Neural progenitor cell (in vitro differentiated cells): ENCODE measurements at regions not wholly inside any gene's neighbourhood (a gene's known extent, or its start where the extent isn't known, plus 50 kb on each side); places are given as distances from the start of the nearest gene placed in this dataset.

ENCODE experiments used
- CTCF ChIP-seq: fragments of 200-600 bp; sonication (generic); IDR thresholded peaks from 2 replicates; pipeline ENCODE4 v1.5.1; 2017; ENCODE audit warnings: antibody characterized with exemption, mild to moderate bottlenecking
- EZH2 ChIP-seq: fragments of 200-600 bp; sonication (generic); IDR thresholded peaks from 2 replicates; pipeline ENCODE4 v1.6.1; 2017; ENCODE audit warnings: antibody characterized with exemption, mild to moderate bottlenecking, moderate library complexity
- EZH2phosphoT487 ChIP-seq: fragments of 200-600 bp; sonication (generic); IDR thresholded peaks from 2 replicates; pipeline ENCODE4 v1.6.1; 2017; ENCODE audit warnings: antibody characterized with exemption

GRCh38 chr3:177686671-177687070 is 489.4 kb upstream of the TBL1XR1 start:
- TF ChIP-seq EZH2 (no peak), CTCF (no peak), EZH2phosphoT487 (no peak)
